ENCODE measurements at regions not wholly inside any gene's neighbourhood (a gene's known extent, or its start where the extent isn't known, plus 50 kb on each side); places are given as distances from the start of the nearest gene placed in this dataset.

GRCh38 chr3:96169111-96169766 lies 645.2 kb upstream of the EPHA6 start:
- TF ChIP-seq POLR2AphosphoS5 (IDR thresholded peaks at IDR 0.05) (no peak), CTCF (IDR thresholded peaks at IDR 0.05) (no peak)

Measured in gastroesophageal sphincter (tissue), 3 donors.